Sigmoid colon (tissue), 3 donors: ENCODE measurements at regions not wholly inside any gene's neighbourhood (a gene's known extent, or its start where the extent isn't known, plus 50 kb on each side); places are given as distances from the start of the nearest gene placed in this dataset.

Experiments used
- CTCF ChIP-seq, 4 experiments: fragments of 450-650 bp in 3 of 4; fragments of 200-600 bp in 1 of 4; IDR thresholded peaks; one replicate each; pipeline ENCODE4 v1.5.1; 2016 to 2019; ENCODE audit warnings: antibody characterized with exemption in 4 of 4, mild to moderate bottlenecking in 3 of 4, moderate library complexity in 2 of 4
- POLR2A ChIP-seq, 2 donors: fragments of 450-650 bp; IDR thresholded peaks; one replicate each; pipeline ENCODE4 v1.6.1; 2016; ENCODE audit warnings: antibody characterized with exemption in 2 of 2, mild to moderate bottlenecking in 2 of 2, moderate library complexity in 2 of 2

GRCh38 chr7:149644754-149645153 lies 128.6 kb downstream of the ZNF467 start:
- TF ChIP-seq CTCF (IDR thresholded peaks at IDR 0.05) (no peak), POLR2A (IDR thresholded peaks at IDR 0.05) (no peak)
